ENCODE measurements at regions not wholly inside any gene's neighbourhood (a gene's known extent, or its start where the extent isn't known, plus 50 kb on each side); places are given as distances from the start of the nearest gene placed in this dataset.

GRCh38 chr3:162274070-162274469 lies 777.5 kb downstream of the OTOL1 start:
- TF ChIP-seq CTCF (IDR thresholded peaks at IDR 0.05), result no peak
- no peak for TF ChIP-seq EZH2 (IDR thresholded peaks at IDR 0.05)
